Gastroesophageal sphincter (tissue), 3 donors: ENCODE measurements at regions not wholly inside any gene's neighbourhood (a gene's known extent, or its start where the extent isn't known, plus 50 kb on each side); places are given as distances from the start of the nearest gene placed in this dataset.

ENCODE experiments used
- EP300 ChIP-seq: sonication (generic); formaldehyde crosslinking; IDR thresholded peaks from one replicate; pipeline ENCODE4 v1.6.1; 2017; ENCODE audit warnings: antibody characterized with exemption, mild to moderate bottlenecking
- POLR2A ChIP-seq, 2 donors: fragments of 450-650 bp; IDR thresholded peaks; one replicate each; pipeline ENCODE4 v1.6.1; 2017; ENCODE audit warnings: antibody characterized with exemption in 2 of 2, mild to moderate bottlenecking in 2 of 2, moderate library complexity in 1 of 2
- POLR2AphosphoS5 ChIP-seq: sonication (generic); formaldehyde crosslinking; IDR thresholded peaks from one replicate; pipeline ENCODE4 v1.6.1; 2017; ENCODE audit warnings: antibody characterized with exemption
- TF ChIP-seq, protein P1 (sequence below), 4 experiments: fragments of 200-600 bp in 2 of 4; fragments of 450-650 bp in 2 of 4; sonication (generic) in 1 of 4; IDR thresholded peaks; one replicate each; pipeline ENCODE4 v1.5.1; 2017 to 2019; ENCODE audit warnings: antibody characterized with exemption in 4 of 4, mild to moderate bottlenecking in 2 of 4, moderate library complexity in 2 of 4

DNA sequence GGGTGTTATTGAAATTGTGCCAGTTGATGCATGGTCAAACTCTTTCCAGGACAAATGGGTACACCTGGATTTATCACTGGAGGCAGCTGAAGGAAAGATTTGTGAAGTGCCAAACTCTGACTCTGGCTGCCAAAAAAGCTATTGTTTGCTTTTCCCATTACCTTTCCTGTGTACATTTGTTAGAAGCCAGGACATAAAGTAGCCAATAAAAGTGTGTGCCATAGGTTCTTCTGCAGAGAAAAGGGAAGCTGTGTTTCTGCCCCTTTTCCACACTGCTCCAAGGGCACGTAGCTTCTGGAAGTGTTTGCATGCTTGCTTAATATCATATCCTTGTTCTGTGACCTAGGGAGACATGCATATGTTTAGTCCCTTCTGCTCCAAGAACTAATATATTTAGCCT, 1114.4 kb downstream of the SLC16A7 start:
- no peak for TF ChIP-seq POLR2A (IDR thresholded peaks at IDR 0.05)
- TF ChIP-seq, protein P1, sequence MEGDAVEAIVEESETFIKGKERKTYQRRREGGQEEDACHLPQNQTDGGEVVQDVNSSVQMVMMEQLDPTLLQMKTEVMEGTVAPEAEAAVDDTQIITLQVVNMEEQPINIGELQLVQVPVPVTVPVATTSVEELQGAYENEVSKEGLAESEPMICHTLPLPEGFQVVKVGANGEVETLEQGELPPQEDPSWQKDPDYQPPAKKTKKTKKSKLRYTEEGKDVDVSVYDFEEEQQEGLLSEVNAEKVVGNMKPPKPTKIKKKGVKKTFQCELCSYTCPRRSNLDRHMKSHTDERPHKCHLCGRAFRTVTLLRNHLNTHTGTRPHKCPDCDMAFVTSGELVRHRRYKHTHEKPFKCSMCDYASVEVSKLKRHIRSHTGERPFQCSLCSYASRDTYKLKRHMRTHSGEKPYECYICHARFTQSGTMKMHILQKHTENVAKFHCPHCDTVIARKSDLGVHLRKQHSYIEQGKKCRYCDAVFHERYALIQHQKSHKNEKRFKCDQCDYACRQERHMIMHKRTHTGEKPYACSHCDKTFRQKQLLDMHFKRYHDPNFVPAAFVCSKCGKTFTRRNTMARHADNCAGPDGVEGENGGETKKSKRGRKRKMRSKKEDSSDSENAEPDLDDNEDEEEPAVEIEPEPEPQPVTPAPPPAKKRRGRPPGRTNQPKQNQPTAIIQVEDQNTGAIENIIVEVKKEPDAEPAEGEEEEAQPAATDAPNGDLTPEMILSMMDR (IDR thresholded peaks at IDR 0.05): no peak
- no peak for TF ChIP-seq EP300
- TF ChIP-seq POLR2AphosphoS5: no peak
